HG03196 (cell line): ENCODE measurements at regions not wholly inside any gene's neighbourhood (a gene's known extent, or its start where the extent isn't known, plus 50 kb on each side); places are given as distances from the start of the nearest gene placed in this dataset.
"Not testable (repeated sequence)": the region's sequence is repeated elsewhere in the genome, so short reads cannot be mapped to it uniquely, and the experiment has no call there.

ENCODE experiments used
- ATAC-seq: cut with Tn5 transposase; IDR thresholded peaks from one replicate; pipeline ENCODE4 v1.9.1; 2021; ENCODE audit not compliant: unreplicated experiment

GRCh38 chr2:155913356-155913755, 419.2 kb downstream of the NR4A2 start:
- no peak for ATAC-seq

GRCh38 chr2:155908567-155908966, 424.0 kb downstream of the NR4A2 start:
- ATAC-seq, result no peak

- ATAC-seq, result no peak
Observed at GRCh38 chr2:155907211-155907610, 425.3 kb downstream of the NR4A2 start.

DNA sequence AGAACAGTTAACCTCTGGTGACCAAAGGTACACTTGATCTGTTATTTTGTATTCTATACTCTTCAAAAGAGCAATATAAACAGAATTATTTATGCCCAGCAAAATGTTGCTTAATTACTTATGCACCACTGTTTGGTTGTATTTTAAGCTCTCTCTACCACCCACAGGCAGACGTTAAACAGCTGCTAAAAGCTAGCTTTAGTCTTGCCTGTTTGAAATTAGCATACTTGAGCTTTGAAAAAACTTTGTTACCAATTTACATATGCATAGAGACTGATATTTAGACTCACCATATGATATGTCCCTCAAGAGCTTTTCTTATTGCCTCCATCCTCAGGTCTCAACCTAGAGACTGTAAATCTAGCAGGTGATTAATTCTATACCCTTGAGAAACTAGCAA, 426.9 kb downstream of the NR4A2 start:
- no peak for ATAC-seq

- no peak for ATAC-seq
Observed at GRCh38 chr2:155904720-155905119, 427.8 kb downstream of the NR4A2 start.

DNA sequence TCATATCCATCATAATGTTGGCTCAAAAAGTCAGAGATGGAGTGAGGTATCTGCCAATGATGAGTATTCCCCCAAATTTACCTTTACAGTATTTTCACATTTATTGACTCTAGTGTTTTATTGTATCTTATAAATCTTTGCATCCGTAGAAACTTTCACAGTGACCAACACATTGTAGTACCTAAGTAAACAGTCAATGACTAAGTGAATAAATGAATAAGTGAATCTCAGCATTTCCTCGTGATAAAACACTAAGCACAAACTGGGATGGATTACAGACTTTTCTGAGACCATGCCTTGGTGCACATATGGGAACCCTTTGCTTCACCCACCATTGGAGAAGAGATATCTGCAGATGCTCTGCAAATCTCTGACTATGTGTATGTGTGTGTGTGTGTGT, 429.9 kb downstream of the NR4A2 start:
- no peak for ATAC-seq

DNA sequence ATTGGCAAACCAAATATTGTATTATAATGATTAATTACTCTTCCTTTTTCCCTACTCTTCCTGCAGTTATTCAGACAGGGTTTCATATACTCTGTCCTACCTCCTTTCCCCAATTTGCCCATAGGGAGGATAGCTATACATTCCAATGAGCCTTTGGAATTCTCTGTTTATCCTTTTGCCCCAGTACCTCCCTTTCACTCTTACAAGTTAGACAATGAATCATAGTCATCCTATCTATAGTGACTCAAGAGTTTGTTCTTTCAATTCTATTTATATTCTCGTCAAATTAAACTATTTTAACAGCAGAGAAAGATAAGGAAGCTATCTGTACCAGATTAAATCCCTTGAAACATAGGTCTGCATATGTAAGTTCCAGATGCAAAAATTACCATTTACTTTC, 437.5 kb downstream of the NR4A2 start:
- ATAC-seq, result no peak

- ATAC-seq, result not testable (repeated sequence)
Observed at GRCh38 chr2:155880382-155880781, 452.1 kb downstream of the NR4A2 start.

DNA sequence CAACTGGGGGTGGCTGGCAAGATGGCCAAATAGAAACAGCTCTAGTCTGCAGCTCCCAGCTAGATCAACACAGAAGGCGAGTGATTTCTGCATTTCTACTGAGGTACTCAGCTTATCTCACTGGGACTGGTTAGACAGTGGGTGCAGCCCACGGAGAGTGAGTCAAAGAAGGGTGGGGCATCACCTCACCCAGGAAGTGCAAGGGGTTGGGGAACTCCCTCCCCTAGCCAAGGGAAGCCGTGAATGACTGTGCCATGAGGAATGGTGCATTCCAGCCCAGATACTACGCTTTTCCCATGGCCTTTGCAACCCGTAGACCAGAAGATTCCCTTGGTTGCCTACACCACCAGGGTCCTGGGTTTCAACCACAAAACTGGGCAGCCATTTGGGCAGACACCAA, 452.6 kb downstream of the NR4A2 start:
- ATAC-seq, result not testable (repeated sequence)

GRCh38 chr2:155872396-155872795, 460.1 kb downstream of the NR4A2 start:
- no peak for ATAC-seq

- no peak for ATAC-seq
Observed at GRCh38 chr2:155871940-155872339, 460.6 kb downstream of the NR4A2 start.

DNA sequence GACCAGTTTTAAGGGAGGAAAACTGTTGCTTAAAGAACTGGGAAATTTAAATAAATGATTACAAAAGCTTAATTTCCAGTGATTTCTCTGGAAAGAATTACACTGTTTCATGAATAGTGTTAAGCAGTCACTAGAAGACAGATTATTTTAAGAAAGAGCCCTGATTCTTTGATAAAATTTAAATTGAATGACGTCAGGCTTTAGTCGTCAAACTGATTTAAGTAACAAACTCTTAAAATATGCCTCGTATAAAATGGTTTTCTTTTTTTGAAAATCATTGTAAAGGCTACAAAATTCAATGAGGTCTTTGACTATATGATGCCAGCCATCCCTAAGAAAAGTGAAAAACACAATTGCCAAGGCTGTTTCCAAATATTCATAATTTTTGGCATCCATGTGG, 465.0 kb downstream of the NR4A2 start:
- ATAC-seq, result no peak

DNA sequence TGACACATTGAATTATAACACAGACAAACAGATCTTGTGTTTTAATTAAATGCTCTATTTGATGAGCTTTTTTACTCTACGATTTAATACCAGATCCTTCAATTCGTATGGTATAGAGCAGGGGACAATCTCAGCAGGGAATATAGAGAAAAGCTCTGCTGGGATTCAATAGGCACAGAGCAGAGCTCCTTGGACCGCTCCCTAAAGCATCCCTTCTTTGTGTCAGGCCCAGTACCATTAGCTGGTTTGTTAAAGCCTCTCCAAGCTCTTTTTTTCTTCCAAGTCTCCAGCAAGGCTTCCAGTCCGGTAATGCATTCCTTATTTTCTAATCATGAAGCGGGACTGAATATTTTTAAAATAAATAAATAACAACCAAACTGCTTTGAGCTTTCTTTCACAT, 466.0 kb downstream of the NR4A2 start:
- ATAC-seq, result no peak

GRCh38 chr2:155852156-155852555, 480.4 kb downstream of the NR4A2 start:
- no peak for ATAC-seq

DNA sequence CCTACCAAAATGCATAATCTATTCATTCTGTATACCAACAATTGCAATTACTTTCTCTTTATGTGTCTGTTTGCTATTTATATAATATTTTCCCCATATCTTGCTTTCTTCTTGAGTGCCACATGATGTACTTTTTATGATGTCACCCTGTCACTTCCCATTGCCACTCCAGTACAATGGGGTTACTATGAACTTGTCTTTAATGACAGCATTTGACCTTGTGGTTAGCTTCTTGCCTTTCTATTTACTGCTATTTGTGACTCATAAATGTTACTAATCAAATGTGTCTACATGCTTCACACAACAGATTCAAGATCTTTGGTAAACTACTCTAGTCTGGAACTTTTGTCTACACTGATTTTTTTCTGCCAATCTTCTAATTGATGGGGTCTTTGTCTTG, 486.3 kb downstream of the NR4A2 start:
- no peak for ATAC-seq

GRCh38 chr2:155844461-155844860, 488.1 kb downstream of the NR4A2 start:
- no peak for ATAC-seq

- no peak for ATAC-seq
Observed at GRCh38 chr2:155842103-155842502, 490.4 kb downstream of the NR4A2 start.

- no peak for ATAC-seq
Observed at GRCh38 chr2:155841442-155841841, 491.1 kb downstream of the NR4A2 start.

GRCh38 chr2:155840661-155841060, 491.9 kb downstream of the NR4A2 start:
- no peak for ATAC-seq

- ATAC-seq, result no peak
Observed at GRCh38 chr2:155839991-155840390, 492.5 kb downstream of the NR4A2 start.

DNA sequence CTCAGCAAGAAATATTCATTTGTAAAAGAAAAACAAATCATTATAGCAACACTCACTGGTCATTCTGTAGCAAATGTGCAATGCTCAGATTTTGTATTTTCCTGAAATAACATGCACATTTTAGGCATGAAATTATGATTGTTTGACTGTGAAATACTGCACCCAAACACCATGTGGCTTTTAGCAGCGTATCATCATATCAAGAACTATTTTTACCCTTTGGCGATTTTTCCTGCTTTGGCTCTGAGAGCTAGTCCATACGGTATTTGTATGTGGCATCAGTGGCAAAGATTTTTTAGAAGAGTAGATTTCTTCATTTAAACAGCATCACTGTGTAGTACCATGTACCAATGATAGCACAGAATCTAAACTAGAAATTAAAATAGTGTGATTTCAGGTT, 493.1 kb downstream of the NR4A2 start:
- ATAC-seq, result no peak

GRCh38 chr2:155836439-155836838, 496.1 kb downstream of the NR4A2 start:
- ATAC-seq, result no peak

DNA sequence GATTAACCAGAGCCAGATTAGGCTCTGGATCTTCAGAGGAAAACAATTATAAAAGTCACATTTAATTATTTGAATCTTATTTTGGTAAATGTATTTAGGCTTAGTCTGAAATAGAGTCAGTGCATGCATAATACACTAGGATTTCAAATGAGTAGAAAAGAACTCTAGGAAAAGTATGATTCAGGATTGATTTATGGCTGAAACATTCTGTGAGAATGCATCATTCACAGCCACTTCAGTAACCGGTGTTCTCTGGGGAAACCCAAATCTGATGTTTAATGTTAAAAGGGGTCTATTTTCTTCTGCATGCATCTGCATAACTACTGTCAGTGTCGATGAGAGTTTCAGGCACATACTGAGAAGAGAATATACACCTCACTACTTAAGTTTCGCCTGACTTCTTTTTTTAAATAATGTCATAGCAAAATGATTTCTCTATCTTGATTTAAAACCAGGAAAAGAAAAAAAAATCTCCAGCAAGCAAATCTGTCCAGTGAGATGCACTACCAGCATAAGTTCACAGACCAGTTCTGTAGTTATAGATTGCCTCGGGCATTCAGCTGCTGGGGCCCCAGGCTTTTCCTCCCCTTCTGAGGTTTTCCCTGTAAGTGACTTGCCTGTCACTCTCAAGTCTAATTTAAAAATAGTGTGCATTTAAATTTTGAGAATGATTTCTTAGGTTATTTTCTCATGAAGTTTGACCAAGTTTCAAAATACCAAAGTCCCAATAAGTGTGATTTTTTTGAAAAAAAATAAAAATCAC, 501.5 kb downstream of the NR4A2 start:
- no peak for ATAC-seq
